Neural cell (in vitro differentiated cells): ENCODE measurements at regions not wholly inside any gene's neighbourhood (a gene's known extent, or its start where the extent isn't known, plus 50 kb on each side); places are given as distances from the start of the nearest gene placed in this dataset.

Source experiments
- H2AFZ ChIP-seq: fragments of 200-600, 300-800 bp; sonication (generic), shearing (Covaris generic); 2 replicates; pipeline ENCODE4 v1.6.0; 2014; ENCODE audit warnings: low read depth, mild to moderate bottlenecking, antibody characterized with exemption, low read length, moderate library complexity
- H3F3A ChIP-seq: fragments of 200-600 bp; shearing (Covaris generic); 2 replicates; pipeline ENCODE4 v1.6.1; 2016; ENCODE audit warnings: mild to moderate bottlenecking, moderate library complexity, mixed read lengths, antibody characterized with exemption, low read length; ENCODE audit not compliant: insufficient read depth, poor library complexity, severe bottlenecking
- H3K27ac ChIP-seq: fragments of 200-600, 300-800 bp; sonication (generic), shearing (Covaris generic); 2 replicates; pipeline ENCODE4 v1.5.1; 2014; ENCODE audit warnings: mild to moderate bottlenecking, low read length, moderate library complexity
- H3K27me3 ChIP-seq: fragments of 300-800, 200-600 bp; sonication (generic), shearing (Covaris generic); 2 replicates; pipeline ENCODE4 v1.6.0; 2014; ENCODE audit warnings: mild to moderate bottlenecking, low read depth, low read length, moderate library complexity; ENCODE audit not compliant: insufficient read depth
- H3K36me3 ChIP-seq: fragments of 300-800, 200-600 bp; sonication (generic), shearing (Covaris generic); 2 replicates; pipeline ENCODE4 v1.5.1; 2014; ENCODE audit warnings: mild to moderate bottlenecking, antibody characterized with exemption, low read length, moderate library complexity; ENCODE audit not compliant: insufficient read depth
- H3K4me2 ChIP-seq: fragments of 300-800, 200-600 bp; sonication (generic), shearing (Covaris generic); 2 replicates; pipeline ENCODE4 v1.6.0; 2014; ENCODE audit warnings: mild to moderate bottlenecking, low read length
- H3K4me3 ChIP-seq: fragments of 300-800, 200-600 bp; sonication (generic), shearing (Covaris generic); 2 replicates; pipeline ENCODE4 v1.5.1; 2014; ENCODE audit warnings: mild to moderate bottlenecking, low read length, moderate library complexity
- H3K79me2 ChIP-seq: fragments of 200-600 bp; shearing (Covaris generic); replicated peaks from 2 replicates; pipeline ENCODE4 v1.6.0; 2014; ENCODE audit warnings: mild to moderate bottlenecking, low read length, moderate library complexity; ENCODE audit not compliant: insufficient read depth
- H3K9ac ChIP-seq: fragments of 300-800, 200-600 bp; sonication (generic), shearing (Covaris generic); 2 replicates; pipeline ENCODE4 v1.6.1; 2016; ENCODE audit warnings: mild to moderate bottlenecking, low read length, mixed read lengths
- H3K9me2 ChIP-seq: fragments of 200-600 bp; shearing (Covaris generic); 2 replicates; pipeline ENCODE4 v1.6.1; 2016; ENCODE audit warnings: mild to moderate bottlenecking, low read length, mixed read lengths; ENCODE audit not compliant: insufficient read depth
- H3K9me3 ChIP-seq: fragments of 200-600, 300-800 bp; sonication (generic), shearing (Covaris generic); 2 replicates; pipeline ENCODE4 v1.6.1; 2016; ENCODE audit warnings: mild to moderate bottlenecking, mixed run types, low read length, moderate library complexity, mixed read lengths
- H4K20me1 ChIP-seq: fragments of 200-600 bp; shearing (Covaris generic); 2 replicates; pipeline ENCODE4 v1.6.1; 2016; ENCODE audit warnings: mild to moderate bottlenecking, mixed run types; ENCODE audit not compliant: insufficient read depth
- EP300 ChIP-seq: fragments of 450-650 bp; conservative IDR thresholded peaks from 2 replicates; pipeline ENCODE4 v1.6.1; 2014; ENCODE audit warnings: antibody characterized with exemption, mild to moderate bottlenecking, moderate library complexity; ENCODE audit not compliant: poor library complexity, severe bottlenecking
- EZH2 ChIP-seq: fragments of 200-600, 300-800 bp; shearing (Covaris generic), sonication (generic); IDR thresholded peaks from 2 replicates; pipeline ENCODE4 v1.6.1; 2014; ENCODE audit warnings: antibody characterized with exemption, low read length, borderline replicate concordance, mild to moderate bottlenecking; ENCODE audit not compliant: insufficient read depth, poor library complexity, severe bottlenecking
- MXI1 ChIP-seq: fragments of 450-650 bp; conservative IDR thresholded peaks from 2 replicates; pipeline ENCODE4 v1.6.1; 2014; ENCODE audit warnings: antibody characterized with exemption, mild to moderate bottlenecking; ENCODE audit not compliant: poor library complexity, severe bottlenecking
- POLR2AphosphoS5 ChIP-seq: IDR thresholded peaks from 2 replicates; pipeline ENCODE4 v1.6.1; 2012
- RAD21 ChIP-seq: fragments of 450-650 bp; conservative IDR thresholded peaks from 2 replicates; pipeline ENCODE4 v1.6.1; 2014; ENCODE audit warnings: antibody characterized with exemption, mild to moderate bottlenecking, moderate library complexity
- SMC3 ChIP-seq: fragments of 450-650 bp; conservative IDR thresholded peaks from 2 replicates; pipeline ENCODE4 v1.6.1; 2014; ENCODE audit warnings: antibody characterized with exemption, mild to moderate bottlenecking, moderate library complexity; ENCODE audit not compliant: poor library complexity
- TAF1 ChIP-seq: IDR thresholded peaks from 2 replicates; pipeline ENCODE4 v1.6.1; 2012; ENCODE audit warnings: low read depth
- TF ChIP-seq, protein P1 (sequence below): IDR thresholded peaks from 2 replicates; pipeline ENCODE4 v1.6.1; 2012; ENCODE audit warnings: borderline replicate concordance
- TF ChIP-seq, protein P2 (sequence below): fragments of 450-650 bp; IDR thresholded peaks from 2 replicates; pipeline ENCODE4 v1.5.1; 2014; ENCODE audit warnings: antibody characterized with exemption, mild to moderate bottlenecking, moderate library complexity; ENCODE audit not compliant: poor library complexity, severe bottlenecking

DNA sequence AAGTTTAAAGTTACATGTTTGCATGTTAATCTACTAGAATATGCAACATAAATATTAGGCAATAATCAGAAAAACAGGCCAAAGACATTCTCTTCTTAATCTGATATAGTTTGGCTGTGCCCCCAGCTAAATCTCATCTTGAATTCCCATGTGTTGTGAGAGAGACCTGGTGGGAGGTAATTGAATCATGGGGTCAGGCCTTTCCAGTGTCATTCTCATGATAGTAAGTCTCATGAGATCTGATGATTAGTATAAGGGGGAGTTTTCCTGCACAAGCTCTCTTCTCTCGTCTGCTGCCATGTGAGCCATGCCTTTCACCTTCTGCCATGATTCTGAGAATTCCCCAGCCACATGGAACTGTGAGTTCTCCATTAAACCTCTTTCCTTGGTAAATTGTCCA lies 1241.7 kb upstream of the ADGRB3 start (continued):
- TF ChIP-seq, protein P1, sequence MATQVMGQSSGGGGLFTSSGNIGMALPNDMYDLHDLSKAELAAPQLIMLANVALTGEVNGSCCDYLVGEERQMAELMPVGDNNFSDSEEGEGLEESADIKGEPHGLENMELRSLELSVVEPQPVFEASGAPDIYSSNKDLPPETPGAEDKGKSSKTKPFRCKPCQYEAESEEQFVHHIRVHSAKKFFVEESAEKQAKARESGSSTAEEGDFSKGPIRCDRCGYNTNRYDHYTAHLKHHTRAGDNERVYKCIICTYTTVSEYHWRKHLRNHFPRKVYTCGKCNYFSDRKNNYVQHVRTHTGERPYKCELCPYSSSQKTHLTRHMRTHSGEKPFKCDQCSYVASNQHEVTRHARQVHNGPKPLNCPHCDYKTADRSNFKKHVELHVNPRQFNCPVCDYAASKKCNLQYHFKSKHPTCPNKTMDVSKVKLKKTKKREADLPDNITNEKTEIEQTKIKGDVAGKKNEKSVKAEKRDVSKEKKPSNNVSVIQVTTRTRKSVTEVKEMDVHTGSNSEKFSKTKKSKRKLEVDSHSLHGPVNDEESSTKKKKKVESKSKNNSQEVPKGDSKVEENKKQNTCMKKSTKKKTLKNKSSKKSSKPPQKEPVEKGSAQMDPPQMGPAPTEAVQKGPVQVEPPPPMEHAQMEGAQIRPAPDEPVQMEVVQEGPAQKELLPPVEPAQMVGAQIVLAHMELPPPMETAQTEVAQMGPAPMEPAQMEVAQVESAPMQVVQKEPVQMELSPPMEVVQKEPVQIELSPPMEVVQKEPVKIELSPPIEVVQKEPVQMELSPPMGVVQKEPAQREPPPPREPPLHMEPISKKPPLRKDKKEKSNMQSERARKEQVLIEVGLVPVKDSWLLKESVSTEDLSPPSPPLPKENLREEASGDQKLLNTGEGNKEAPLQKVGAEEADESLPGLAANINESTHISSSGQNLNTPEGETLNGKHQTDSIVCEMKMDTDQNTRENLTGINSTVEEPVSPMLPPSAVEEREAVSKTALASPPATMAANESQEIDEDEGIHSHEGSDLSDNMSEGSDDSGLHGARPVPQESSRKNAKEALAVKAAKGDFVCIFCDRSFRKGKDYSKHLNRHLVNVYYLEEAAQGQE = no peak

DNA sequence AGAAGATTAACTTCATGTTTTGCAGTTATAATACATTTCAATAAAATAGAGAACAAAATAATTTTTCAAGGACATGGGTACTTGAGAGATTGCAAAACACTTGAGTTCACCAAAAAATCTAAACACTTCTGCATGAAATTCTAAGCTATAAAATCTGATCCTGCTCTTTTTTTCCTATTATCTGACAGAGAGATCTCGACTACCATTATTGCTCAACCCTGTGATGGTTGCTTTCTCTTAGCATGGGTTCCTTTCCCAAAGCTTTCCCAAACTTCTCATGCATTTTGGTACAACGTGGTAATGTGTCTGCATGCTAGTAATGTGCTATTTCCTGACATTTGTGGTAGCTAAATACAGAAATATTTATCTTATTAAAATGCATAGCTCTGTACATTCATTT lies 1243.1 kb upstream of the ADGRB3 start:
- Histone ChIP-seq H2AFZ (no peak overlapping the region), H3K27me3 (no peaks in the 10 kb centered on the region), H3K9me2 (no peaks in the 10 kb centered on the region), H3K9ac (no peak overlapping the region), H3K36me3 (no peaks in the 10 kb centered on the region), H3K27ac (no peak overlapping the region), H3K9me3 (no peaks in the 10 kb centered on the region), H3K4me3 (no peak overlapping the region), H4K20me1 (no peaks in the 10 kb centered on the region), H3K4me2 (no peak overlapping the region), H3K79me2 (no peaks in the 10 kb centered on the region), H3F3A (no peaks in the 10 kb centered on the region)
- TF ChIP-seq, protein P1 = no peak
- TF ChIP-seq EZH2 = no peak
- TF ChIP-seq POLR2AphosphoS5 = no peak
- no peak for TF ChIP-seq EP300
- TF ChIP-seq RAD21 = no peak
- no peak for TF ChIP-seq TAF1
- TF ChIP-seq SMC3 = no peak
- TF ChIP-seq MXI1 = no peak
- TF ChIP-seq, protein P2, sequence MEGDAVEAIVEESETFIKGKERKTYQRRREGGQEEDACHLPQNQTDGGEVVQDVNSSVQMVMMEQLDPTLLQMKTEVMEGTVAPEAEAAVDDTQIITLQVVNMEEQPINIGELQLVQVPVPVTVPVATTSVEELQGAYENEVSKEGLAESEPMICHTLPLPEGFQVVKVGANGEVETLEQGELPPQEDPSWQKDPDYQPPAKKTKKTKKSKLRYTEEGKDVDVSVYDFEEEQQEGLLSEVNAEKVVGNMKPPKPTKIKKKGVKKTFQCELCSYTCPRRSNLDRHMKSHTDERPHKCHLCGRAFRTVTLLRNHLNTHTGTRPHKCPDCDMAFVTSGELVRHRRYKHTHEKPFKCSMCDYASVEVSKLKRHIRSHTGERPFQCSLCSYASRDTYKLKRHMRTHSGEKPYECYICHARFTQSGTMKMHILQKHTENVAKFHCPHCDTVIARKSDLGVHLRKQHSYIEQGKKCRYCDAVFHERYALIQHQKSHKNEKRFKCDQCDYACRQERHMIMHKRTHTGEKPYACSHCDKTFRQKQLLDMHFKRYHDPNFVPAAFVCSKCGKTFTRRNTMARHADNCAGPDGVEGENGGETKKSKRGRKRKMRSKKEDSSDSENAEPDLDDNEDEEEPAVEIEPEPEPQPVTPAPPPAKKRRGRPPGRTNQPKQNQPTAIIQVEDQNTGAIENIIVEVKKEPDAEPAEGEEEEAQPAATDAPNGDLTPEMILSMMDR = no peak
